Loucy (cell line): ENCODE measurements at regions not wholly inside any gene's neighbourhood (a gene's known extent, or its start where the extent isn't known, plus 50 kb on each side); places are given as distances from the start of the nearest gene placed in this dataset.

Source experiments
- H2AFZ ChIP-seq: fragments of 200-600 bp; sonication (generic); 2 replicates; pipeline ENCODE4 v1.6.0; 2016; ENCODE audit warnings: antibody characterized with exemption, mild to moderate bottlenecking, low read length, moderate library complexity
- H3F3A ChIP-seq: fragments of 200-600 bp; 2 replicates; pipeline ENCODE4 v1.6.0; 2016; ENCODE audit warnings: antibody characterized with exemption, low read depth, mild to moderate bottlenecking
- H3K27me3 ChIP-seq: fragments of 200-600 bp; sonication (generic); 2 replicates; pipeline ENCODE4 v1.6.1; 2014; ENCODE audit warnings: low read length, mild to moderate bottlenecking; ENCODE audit not compliant: insufficient read depth, poor library complexity, severe bottlenecking
- H3K36me3 ChIP-seq: fragments of 200-600 bp; sonication (generic); 2 replicates; pipeline ENCODE4 v1.6.1; 2016; ENCODE audit warnings: low read length; ENCODE audit not compliant: insufficient read depth
- H3K4me1 ChIP-seq: fragments of 200-600 bp; sonication (generic); 2 replicates; pipeline ENCODE4 v1.5.1; 2014; ENCODE audit warnings: low read length, mild to moderate bottlenecking; ENCODE audit not compliant: insufficient read depth, poor library complexity, severe bottlenecking
- H3K4me2 ChIP-seq: fragments of 200-600 bp; sonication (generic); 2 replicates; pipeline ENCODE4 v1.6.0; 2014; ENCODE audit warnings: antibody characterized with exemption, low read length, low read depth, mild to moderate bottlenecking; ENCODE audit not compliant: poor library complexity, severe bottlenecking
- H3K4me3 ChIP-seq: fragments of 200-600 bp; sonication (generic); 2 replicates; pipeline ENCODE4 v1.5.1; 2014; ENCODE audit warnings: low read length, mild to moderate bottlenecking, mixed read lengths; ENCODE audit not compliant: poor library complexity, severe bottlenecking
- H3K79me2 ChIP-seq: fragments of 200-600 bp; sonication (generic); 2 replicates; pipeline ENCODE4 v1.6.1; 2014; ENCODE audit warnings: low read length; ENCODE audit not compliant: insufficient read depth
- H3K9ac ChIP-seq: fragments of 200-600 bp; sonication (generic); 2 replicates; pipeline ENCODE4 v1.6.0; 2014; ENCODE audit warnings: mild to moderate bottlenecking, low read depth, low read length, moderate library complexity; ENCODE audit not compliant: poor library complexity, severe bottlenecking
- H3K9me2 ChIP-seq: fragments of 200-600 bp; sonication (generic); replicated peaks from 2 replicates; pipeline ENCODE4 v1.6.1; 2016; ENCODE audit warnings: low read depth, low read length, mixed read lengths
- H3K9me3 ChIP-seq: fragments of 200-600 bp; sonication (generic); 2 replicates; pipeline ENCODE4 v1.6.1; 2014; ENCODE audit warnings: mild to moderate bottlenecking, antibody characterized with exemption, low read length, low read depth; ENCODE audit not compliant: insufficient read depth
- H4K20me1 ChIP-seq: fragments of 200-600 bp; sonication (generic); 2 replicates; pipeline ENCODE4 v1.6.0; 2014; ENCODE audit warnings: antibody characterized with exemption, low read length, mild to moderate bottlenecking; ENCODE audit not compliant: insufficient read depth, poor library complexity, severe bottlenecking
- EZH2phosphoT487 ChIP-seq: fragments of 200-600 bp; IDR thresholded peaks from 2 replicates; pipeline ENCODE4 v1.6.1; 2018; ENCODE audit warnings: antibody characterized with exemption, mild to moderate bottlenecking, moderate library complexity, borderline replicate concordance
- TF ChIP-seq, protein P1 (sequence below): fragments of 200-600 bp; sonication (generic); conservative IDR thresholded peaks from 2 replicates; pipeline ENCODE4 v1.5.1; 2014; ENCODE audit warnings: mild to moderate bottlenecking, antibody characterized with exemption, low read length

DNA sequence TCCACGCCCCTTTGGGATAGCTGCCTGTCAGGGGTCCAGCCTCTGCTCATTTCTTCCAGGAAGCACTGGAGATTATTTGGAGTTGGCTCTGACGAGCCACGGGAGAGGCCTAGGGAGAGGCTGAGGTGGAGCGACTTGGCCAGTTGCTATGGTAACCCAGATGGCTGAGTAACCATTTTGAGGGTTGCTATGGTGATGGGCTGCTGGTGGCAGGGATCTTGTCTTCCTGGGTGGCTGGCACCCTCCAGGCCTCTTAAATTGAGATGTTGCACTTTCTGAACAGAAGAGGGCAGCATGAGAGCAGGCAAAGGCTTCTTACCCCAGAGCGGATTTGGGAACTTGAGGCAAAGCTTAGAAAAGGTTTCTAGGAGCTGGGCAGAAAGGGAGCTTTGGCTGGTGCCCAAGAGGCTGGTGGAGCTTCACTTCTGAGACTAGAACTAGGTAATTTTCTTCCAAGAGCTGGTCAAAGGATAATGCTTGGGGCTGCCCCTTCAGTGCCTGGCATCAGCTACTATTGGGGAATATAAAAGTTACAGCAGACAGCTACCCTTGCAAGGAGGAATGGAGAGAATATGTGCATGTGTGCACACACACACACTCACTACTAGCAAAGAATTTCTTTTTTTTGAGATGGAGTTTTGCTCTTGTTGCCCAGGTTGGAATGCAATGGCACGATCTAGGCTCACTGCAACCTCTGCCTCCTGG, 72.5 kb downstream of the NDUFS5 start:
- Histone ChIP-seq H3K4me3 (no peak overlapping the region), H2AFZ (no peak overlapping the region), H3F3A (peaks cover 11% of the 10 kb centered on the region; the same call in 1 of the 2 replicates), H3K9me3 (no peaks in the 10 kb centered on the region), H3K9ac (no peak overlapping the region), H3K79me2 (no peaks in the 10 kb centered on the region), H3K4me1 (peaks cover 10% of the 10 kb centered on the region), H3K36me3 (no peaks in the 10 kb centered on the region), H4K20me1 (no peaks in the 10 kb centered on the region), H3K27me3 (no peaks in the 10 kb centered on the region), H3K4me2 (no peak overlapping the region), H3K9me2 (no peaks in the 10 kb centered on the region)
- TF ChIP-seq, protein P1, sequence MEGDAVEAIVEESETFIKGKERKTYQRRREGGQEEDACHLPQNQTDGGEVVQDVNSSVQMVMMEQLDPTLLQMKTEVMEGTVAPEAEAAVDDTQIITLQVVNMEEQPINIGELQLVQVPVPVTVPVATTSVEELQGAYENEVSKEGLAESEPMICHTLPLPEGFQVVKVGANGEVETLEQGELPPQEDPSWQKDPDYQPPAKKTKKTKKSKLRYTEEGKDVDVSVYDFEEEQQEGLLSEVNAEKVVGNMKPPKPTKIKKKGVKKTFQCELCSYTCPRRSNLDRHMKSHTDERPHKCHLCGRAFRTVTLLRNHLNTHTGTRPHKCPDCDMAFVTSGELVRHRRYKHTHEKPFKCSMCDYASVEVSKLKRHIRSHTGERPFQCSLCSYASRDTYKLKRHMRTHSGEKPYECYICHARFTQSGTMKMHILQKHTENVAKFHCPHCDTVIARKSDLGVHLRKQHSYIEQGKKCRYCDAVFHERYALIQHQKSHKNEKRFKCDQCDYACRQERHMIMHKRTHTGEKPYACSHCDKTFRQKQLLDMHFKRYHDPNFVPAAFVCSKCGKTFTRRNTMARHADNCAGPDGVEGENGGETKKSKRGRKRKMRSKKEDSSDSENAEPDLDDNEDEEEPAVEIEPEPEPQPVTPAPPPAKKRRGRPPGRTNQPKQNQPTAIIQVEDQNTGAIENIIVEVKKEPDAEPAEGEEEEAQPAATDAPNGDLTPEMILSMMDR: peak; percentile 78
- no peak for TF ChIP-seq EZH2phosphoT487

DNA sequence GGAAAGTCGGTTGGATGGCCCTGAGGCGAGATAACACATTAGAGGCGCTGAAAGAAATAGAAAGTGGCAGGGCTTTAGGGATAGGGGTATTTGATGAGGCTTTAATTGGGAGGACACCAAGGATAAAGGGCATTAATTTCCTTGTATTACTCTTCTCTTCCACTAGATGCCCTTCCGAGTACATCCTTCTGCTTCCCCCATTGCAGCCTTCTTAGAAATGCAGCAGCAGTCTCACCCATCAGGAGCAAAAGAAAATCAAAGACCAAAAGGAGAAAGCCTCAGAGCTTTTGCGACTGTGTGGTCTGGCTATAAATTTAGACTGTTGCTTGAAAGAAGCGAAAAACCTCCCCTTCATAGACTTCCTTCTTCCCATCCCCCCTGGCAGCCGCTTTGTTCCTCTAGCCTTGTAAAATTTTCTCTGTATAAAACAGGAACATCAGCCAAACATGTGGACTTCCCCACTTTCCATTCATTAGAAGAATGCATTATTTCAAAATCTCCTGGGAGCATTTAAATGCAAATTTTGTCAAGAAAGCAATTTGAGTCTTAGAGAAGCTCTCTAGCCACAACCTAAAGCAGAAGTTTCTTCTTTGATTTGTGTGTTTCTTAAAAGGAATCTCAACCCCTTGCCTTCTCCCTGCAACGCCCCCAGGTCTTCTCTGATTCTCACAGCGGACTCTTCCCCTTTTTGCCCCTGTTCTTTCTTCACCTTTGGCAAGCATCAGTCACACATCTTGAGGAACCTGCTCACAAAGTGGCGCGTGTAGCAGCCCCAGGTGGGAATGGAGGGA, 76.6 kb downstream of the NDUFS5 start:
- Histone ChIP-seq H3F3A (peaks cover 13% of the 10 kb centered on the region; the same call in 1 of the 2 replicates), H3K9ac (peak overlapping the region; percentile 17), H3K4me3 (peak overlapping the region; percentile 53), H3K9me3 (no peaks in the 10 kb centered on the region), H3K27me3 (no peaks in the 10 kb centered on the region), H3K79me2 (peaks cover 22% of the 10 kb centered on the region), H3K36me3 (no peaks in the 10 kb centered on the region), H3K9me2 (no peaks in the 10 kb centered on the region), H3K4me1 (peaks cover 35% of the 10 kb centered on the region), H4K20me1 (peaks cover 11% of the 10 kb centered on the region), H2AFZ (peak overlapping the region; percentile 28), H3K4me2 (peak overlapping the region; percentile 76)
- TF ChIP-seq, protein P1: peak; percentile 78
- TF ChIP-seq EZH2phosphoT487: no peak

DNA sequence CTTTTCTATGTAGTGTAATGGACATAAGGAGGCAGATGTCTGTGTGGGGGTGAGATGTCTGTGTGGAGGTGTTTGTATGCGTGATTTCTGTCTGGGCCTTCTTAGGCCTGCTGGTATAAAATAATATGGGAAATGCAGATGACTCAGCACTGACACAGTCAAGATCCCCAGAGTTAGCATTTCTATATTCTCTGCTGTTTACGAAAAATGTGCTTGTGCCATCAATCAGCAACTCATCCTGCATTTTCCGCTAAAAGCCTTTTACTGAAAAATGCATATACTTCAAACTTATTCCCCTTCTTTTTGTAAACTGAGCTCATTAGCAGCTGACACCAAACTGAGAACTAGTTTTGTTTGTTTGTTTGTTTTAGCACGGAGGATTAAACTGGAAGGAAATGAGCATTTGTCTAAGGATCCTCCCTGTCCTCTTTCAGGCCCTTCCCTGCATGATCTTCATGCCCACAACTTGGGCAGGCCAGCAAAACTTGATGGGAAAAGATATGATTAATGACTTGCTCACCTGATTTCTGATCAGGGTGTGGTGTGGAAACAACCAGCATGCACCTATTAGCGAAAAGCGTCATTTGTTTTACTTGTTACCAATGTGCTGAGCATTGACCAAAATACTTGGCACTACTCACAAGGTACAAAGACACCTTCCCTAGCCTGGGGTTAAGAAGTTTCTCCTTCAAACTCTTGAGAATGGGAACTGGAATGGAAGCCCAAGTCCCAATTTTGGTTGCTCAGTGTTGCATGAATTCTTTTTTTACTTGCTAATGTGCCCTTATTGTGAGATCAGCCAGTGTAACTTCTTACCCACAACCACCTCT, 77.4 kb downstream of the NDUFS5 start:
- peaks cover 13% of the 10 kb centered on the region; the same call in 1 of the 2 replicates for H3F3A ChIP-seq
- no peaks in the 10 kb centered on the region for H3K27me3 ChIP-seq
- H3K4me2 ChIP-seq: peak overlapping the region; percentile 76
- H3K79me2 ChIP-seq: peaks cover 30% of the 10 kb centered on the region
- no peak for TF ChIP-seq EZH2phosphoT487
- TF ChIP-seq, protein P1: no peak
- H2AFZ ChIP-seq: peak overlapping the region; percentile 28
- no peaks in the 10 kb centered on the region for H3K9me3 ChIP-seq
- H3K9ac ChIP-seq: peak overlapping the region; percentile 17
- peaks cover 43% of the 10 kb centered on the region for H3K4me1 ChIP-seq
- H3K4me3 ChIP-seq: peak overlapping the region; percentile 53
- H3K36me3 ChIP-seq: no peaks in the 10 kb centered on the region
- no peaks in the 10 kb centered on the region for H3K9me2 ChIP-seq
- peaks cover 15% of the 10 kb centered on the region for H4K20me1 ChIP-seq
